Liver (tissue), 8 donors: ENCODE measurements at regions not wholly inside any gene's neighbourhood (a gene's known extent, or its start where the extent isn't known, plus 50 kb on each side); places are given as distances from the start of the nearest gene placed in this dataset.
A peak's percentile ranks its signal among the peaks of the same experiment; 100 is the strongest.

Source experiments
- DNase-seq: peaks from one replicate; pipeline ENCODE4 v3.0.0-alpha.2; 2017; ENCODE audit warnings: low spot score
- H3K27ac ChIP-seq, 2 donors: one replicate each; pipeline ENCODE4 v1.7.0; 2013; ENCODE audit warnings: inconsistent platforms in 2 of 2, low read length in 2 of 2, control low read depth in 1 of 2, low read depth in 1 of 2, mild to moderate bottlenecking in 1 of 2
- H3K27me3 ChIP-seq, 4 donors: one replicate each; pipeline versions ENCODE4 v1.6.1 to v1.7.0; 2013; ENCODE audit warnings: low read length in 3 of 4, inconsistent platforms in 1 of 4, mild to moderate bottlenecking in 1 of 4, moderate library complexity in 1 of 4; ENCODE audit not compliant: control insufficient read depth in 4 of 4, insufficient read depth in 4 of 4
- H3K36me3 ChIP-seq, 4 donors: one replicate each; pipeline versions ENCODE4 v1.6.1 to v1.7.0; 2013; ENCODE audit warnings: low read length in 3 of 4, mild to moderate bottlenecking in 3 of 4, low read depth in 1 of 4, moderate library complexity in 1 of 4; ENCODE audit not compliant: control insufficient read depth in 4 of 4, insufficient read depth in 3 of 4
- H3K4me1 ChIP-seq, 4 donors: one replicate each; pipeline versions ENCODE4 v1.6.1 to v1.7.0; 2013; ENCODE audit warnings: low read length in 3 of 4, mild to moderate bottlenecking in 3 of 4, moderate library complexity in 1 of 4; ENCODE audit not compliant: control insufficient read depth in 4 of 4, insufficient read depth in 4 of 4
- H3K4me3 ChIP-seq, 3 donors: one replicate each; pipeline versions ENCODE4 v1.6.1 to v1.7.0; 2013; ENCODE audit warnings: low read length in 3 of 3, control low read depth in 1 of 3, low read depth in 1 of 3, mild to moderate bottlenecking in 1 of 3
- H3K9ac ChIP-seq, 2 donors: one replicate each; pipeline ENCODE4 v1.7.0; 2013; ENCODE audit warnings: low read length in 2 of 2, mild to moderate bottlenecking in 2 of 2, moderate library complexity in 2 of 2, control low read depth in 1 of 2, low read depth in 1 of 2
- H3K9me3 ChIP-seq, 4 donors: one replicate each; pipeline versions ENCODE4 v1.6.1 to v1.7.0; 2013; ENCODE audit warnings: low read length in 3 of 4; ENCODE audit not compliant: control insufficient read depth in 4 of 4
- FOXA1 ChIP-seq: IDR thresholded peaks from 2 replicates; pipeline ENCODE4 v1.6.1; 2016; ENCODE audit warnings: antibody characterized with exemption
- FOXA2 ChIP-seq: IDR thresholded peaks from 2 replicates; pipeline ENCODE4 v1.6.1; 2016; ENCODE audit warnings: antibody characterized with exemption
- GABPA ChIP-seq, 2 donors: IDR thresholded peaks in 1 of 2; conservative IDR thresholded peaks in 1 of 2; 2 replicates each; pipeline ENCODE4 v1.6.1; 2016; ENCODE audit warnings: antibody characterized with exemption in 2 of 2, mild to moderate bottlenecking in 1 of 2, moderate library complexity in 1 of 2
- HNF4A ChIP-seq, 2 donors: conservative IDR thresholded peaks; 2 replicates each; pipeline ENCODE4 v1.6.1; 2016; ENCODE audit warnings: antibody characterized with exemption in 2 of 2, mild to moderate bottlenecking in 2 of 2
- HNF4G ChIP-seq: IDR thresholded peaks from 2 replicates; pipeline ENCODE4 v1.6.1; 2016; ENCODE audit warnings: antibody characterized with exemption
- JUND ChIP-seq, 2 donors: IDR thresholded peaks; 2 replicates each; pipeline ENCODE4 v1.6.1; 2016; ENCODE audit warnings: antibody characterized with exemption in 2 of 2
- MAX ChIP-seq: IDR thresholded peaks from 2 replicates; pipeline ENCODE4 v1.6.1; 2016; ENCODE audit warnings: antibody characterized with exemption
- NR2F2 ChIP-seq: IDR thresholded peaks from 2 replicates; pipeline ENCODE4 v1.6.1; 2016; ENCODE audit warnings: antibody characterized with exemption
- RAD21 ChIP-seq, 2 donors: IDR thresholded peaks; 2 replicates each; pipeline ENCODE4 v1.6.1; 2016; ENCODE audit warnings: antibody characterized with exemption in 2 of 2, mild to moderate bottlenecking in 2 of 2
- REST ChIP-seq: IDR thresholded peaks from 2 replicates; pipeline ENCODE4 v1.6.1; 2016; ENCODE audit warnings: antibody characterized with exemption, mild to moderate bottlenecking
- SP1 ChIP-seq: IDR thresholded peaks from 2 replicates; pipeline ENCODE4 v1.6.1; 2018; ENCODE audit warnings: antibody characterized with exemption, mild to moderate bottlenecking
- TAF1 ChIP-seq: conservative IDR thresholded peaks from 2 replicates; pipeline ENCODE4 v1.6.1; 2016; ENCODE audit warnings: antibody characterized with exemption, mild to moderate bottlenecking
- YY1 ChIP-seq: IDR thresholded peaks from 2 replicates; pipeline ENCODE4 v1.6.1; 2016; ENCODE audit warnings: antibody characterized with exemption, mild to moderate bottlenecking
- WGBS: extraction: QIAGEN DNeasy Blood & Tissue Kit; methylation state at CpG from one replicate; pipeline ENCODE4 v1.1.7; 2013; 5-methylcytosine and 5-hydroxymethylcytosine counted together
- TF ChIP-seq, protein P1 (sequence below): fragments of 150-350 bp; IDR thresholded peaks from 2 replicates; pipeline ENCODE4 v1.5.1; 2017; ENCODE audit warnings: improper control_type of control experiment, low read depth, low read length; ENCODE audit not compliant: missing input control
- donor health status: healthy.
- donor health status: healthy.
- donor health status: healthy.
- donor health status: healthy.
- donor health status: healthy.

- Histone ChIP-seq H3K36me3 (no peaks in the 10 kb centered on the region), H3K4me1 (no peaks in the 10 kb centered on the region), H3K27me3 (no peaks in the 10 kb centered on the region), H3K9me3 (no peaks in the 10 kb centered on the region), H3K9ac (no peak overlapping the region), H3K4me3 (no peak overlapping the region), H3K27ac (no peak overlapping the region)
- DNase-seq = no peak
- 93% methylated on average over 2 of the region's 2 CpGs for WGBS
- TF ChIP-seq NR2F2 (no peak), REST (no peak), MAX (no peak), HNF4G (no peak), FOXA2 (no peak), GABPA (IDR thresholded peaks at IDR 0.05 in 1 of 2, conservative IDR thresholded peaks at IDR 0.05 in 1 of 2) (no peak), FOXA1 (no peak), RAD21 (IDR thresholded peaks at IDR 0.05) (no peak), SP1 (no peak), JUND (IDR thresholded peaks at IDR 0.05) (no peak)
- TF ChIP-seq, protein P1, sequence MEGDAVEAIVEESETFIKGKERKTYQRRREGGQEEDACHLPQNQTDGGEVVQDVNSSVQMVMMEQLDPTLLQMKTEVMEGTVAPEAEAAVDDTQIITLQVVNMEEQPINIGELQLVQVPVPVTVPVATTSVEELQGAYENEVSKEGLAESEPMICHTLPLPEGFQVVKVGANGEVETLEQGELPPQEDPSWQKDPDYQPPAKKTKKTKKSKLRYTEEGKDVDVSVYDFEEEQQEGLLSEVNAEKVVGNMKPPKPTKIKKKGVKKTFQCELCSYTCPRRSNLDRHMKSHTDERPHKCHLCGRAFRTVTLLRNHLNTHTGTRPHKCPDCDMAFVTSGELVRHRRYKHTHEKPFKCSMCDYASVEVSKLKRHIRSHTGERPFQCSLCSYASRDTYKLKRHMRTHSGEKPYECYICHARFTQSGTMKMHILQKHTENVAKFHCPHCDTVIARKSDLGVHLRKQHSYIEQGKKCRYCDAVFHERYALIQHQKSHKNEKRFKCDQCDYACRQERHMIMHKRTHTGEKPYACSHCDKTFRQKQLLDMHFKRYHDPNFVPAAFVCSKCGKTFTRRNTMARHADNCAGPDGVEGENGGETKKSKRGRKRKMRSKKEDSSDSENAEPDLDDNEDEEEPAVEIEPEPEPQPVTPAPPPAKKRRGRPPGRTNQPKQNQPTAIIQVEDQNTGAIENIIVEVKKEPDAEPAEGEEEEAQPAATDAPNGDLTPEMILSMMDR = no peak
Observed at GRCh38 chr15:70172124-70172523, 74.4 kb upstream of the TLE3 start.

GRCh38 chr15:70171256-70171886, 73.7 kb upstream of the TLE3 start:
- Histone ChIP-seq H3K27me3 (no peaks in the 10 kb centered on the region), H3K4me3 (no peak overlapping the region), H3K4me1 (no peaks in the 10 kb centered on the region), H3K9ac (no peak overlapping the region), H3K36me3 (no peaks in the 10 kb centered on the region), H3K27ac (no peak overlapping the region), H3K9me3 (no peaks in the 10 kb centered on the region)
- no peak for DNase-seq
- no peak for TF ChIP-seq JUND (IDR thresholded peaks at IDR 0.05)
- TF ChIP-seq GABPA (IDR thresholded peaks at IDR 0.05 in 1 of 2, conservative IDR thresholded peaks at IDR 0.05 in 1 of 2) = no peak
- TF ChIP-seq NR2F2 = peak; percentile 28
- TF ChIP-seq FOXA2 = no peak
- 78% methylated on average over 10 of the region's 10 CpGs for WGBS

DNA sequence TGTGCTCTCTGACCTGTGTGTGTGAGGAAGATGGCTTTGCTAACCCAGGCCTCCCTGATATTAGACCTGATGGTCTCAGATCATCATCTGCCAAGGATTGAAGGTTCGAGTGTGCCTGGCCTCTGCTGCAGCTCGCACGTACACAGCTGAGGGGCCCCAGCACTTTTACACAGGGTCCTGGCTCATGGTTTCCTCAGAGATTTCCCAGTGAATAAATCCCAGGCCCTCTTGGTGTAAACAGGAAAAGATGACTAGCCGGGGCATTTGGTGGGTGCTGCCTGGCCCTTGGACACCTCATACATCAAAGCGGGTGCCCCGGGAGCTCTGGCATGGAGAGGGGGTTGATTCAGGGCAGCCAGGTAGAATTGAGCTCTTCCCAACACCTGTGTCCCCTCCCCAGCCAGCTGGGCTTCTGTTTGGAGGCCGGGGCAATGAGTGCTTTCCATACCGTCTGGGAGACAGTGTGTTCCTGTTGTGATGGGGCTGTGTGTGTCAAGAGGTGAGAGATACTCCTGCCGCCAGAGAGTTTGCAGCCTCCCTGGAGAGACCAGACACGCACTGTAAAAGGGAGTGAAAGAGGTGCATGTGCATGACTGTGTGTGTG, 72.5 kb upstream of the TLE3 start:
- DNase-seq = no peak
- no peaks in the 10 kb centered on the region for H3K36me3 ChIP-seq
- no peak overlapping the region for H3K27ac ChIP-seq
- H3K4me3 ChIP-seq = no peak overlapping the region
- peaks cover 0 to 10% (median 7%) of the 10 kb centered on the region in 4 donors for H3K4me1 ChIP-seq
- H3K9me3 ChIP-seq = no peaks in the 10 kb centered on the region
- no peak overlapping the region for H3K9ac ChIP-seq
- 86% methylated on average over 10 of the region's 10 CpGs for WGBS
- no peaks in the 10 kb centered on the region for H3K27me3 ChIP-seq
- TF ChIP-seq HNF4A (conservative IDR thresholded peaks at IDR 0.05) = no peak
- no peak for TF ChIP-seq FOXA2
- no peak for TF ChIP-seq FOXA1
- no peak for TF ChIP-seq YY1
- no peak for TF ChIP-seq RAD21 (IDR thresholded peaks at IDR 0.05)
- no peak for TF ChIP-seq TAF1
- no peak for TF ChIP-seq NR2F2
- TF ChIP-seq HNF4G = no peak
- TF ChIP-seq REST = no peak
- TF ChIP-seq, protein P1 = no peak
